ENCODE measurements at regions not wholly inside any gene's neighbourhood (a gene's known extent, or its start where the extent isn't known, plus 50 kb on each side); places are given as distances from the start of the nearest gene placed in this dataset.

DNA sequence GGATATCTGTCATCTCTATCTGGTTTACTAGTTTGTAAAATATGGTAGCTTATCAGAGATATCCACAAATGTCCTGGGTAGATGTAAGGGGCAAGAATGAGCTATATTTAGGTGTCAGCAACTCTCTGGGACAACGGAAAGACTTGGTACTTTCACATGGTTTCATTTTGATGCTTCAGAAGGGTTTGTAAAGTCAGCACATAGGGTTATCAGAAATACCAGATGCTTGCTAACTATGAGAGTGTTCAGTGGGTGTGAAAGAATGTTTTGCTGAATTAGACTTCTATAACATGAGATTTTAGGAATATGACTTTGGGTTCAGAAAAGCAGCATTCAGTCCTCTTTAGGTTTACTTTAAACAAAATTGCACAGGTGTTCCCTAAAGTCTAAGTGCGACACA lies 466.5 kb upstream of the PDZRN3 start:
- Histone ChIP-seq H3K27me3 (ENCODE audit: insufficient read depth, low read depth, low read length) (no peaks in the 10 kb centered on the region), H3K9ac (ENCODE audit: low read length) (no peak overlapping the region), H2AFZ (ENCODE audit: low read depth, low read length) (no peak overlapping the region), H3K79me2 (replicated peaks; ENCODE audit: insufficient read depth, low read length) (no peaks in the 10 kb centered on the region), H3K4me2 (ENCODE audit: low read length) (no peak overlapping the region), H3K9me3 (ENCODE audit: low read length) (no peaks in the 10 kb centered on the region), H3K9me2 (ENCODE audit: insufficient read depth, low read length) (no peaks in the 10 kb centered on the region), H4K20me1 (ENCODE audit: insufficient read depth) (no peaks in the 10 kb centered on the region), H3K27ac (ENCODE audit: low read length) (no peak overlapping the region), H3K4me3 (ENCODE audit: low read length) (no peak overlapping the region), H3K36me3 (ENCODE audit: insufficient read depth, low read length) (no peaks in the 10 kb centered on the region), H3F3A (ENCODE audit: insufficient read depth, low read length, poor library complexity, severe bottlenecking) (no peaks in the 10 kb centered on the region)
- TF ChIP-seq EZH2 (IDR thresholded peaks at IDR 0.05; ENCODE audit: borderline replicate concordance, insufficient read depth, low read length, poor library complexity, severe bottlenecking) (no peak), SMC3 (conservative IDR thresholded peaks at IDR 0.05; ENCODE audit: poor library complexity) (no peak), POLR2AphosphoS5 (IDR thresholded peaks at IDR 0.05) (no peak), RAD21 (conservative IDR thresholded peaks at IDR 0.05) (no peak), MXI1 (conservative IDR thresholded peaks at IDR 0.05; ENCODE audit: poor library complexity, severe bottlenecking) (no peak), REST (IDR thresholded peaks at IDR 0.05; ENCODE audit: borderline replicate concordance) (no peak), CTCF (IDR thresholded peaks at IDR 0.05; ENCODE audit: poor library complexity, severe bottlenecking) (no peak), EP300 (conservative IDR thresholded peaks at IDR 0.05; ENCODE audit: poor library complexity, severe bottlenecking) (no peak), TAF1 (IDR thresholded peaks at IDR 0.05; ENCODE audit: low read depth) (no peak)

- no peaks in the 10 kb centered on the region for H3K36me3 ChIP-seq (ENCODE audit: insufficient read depth, low read length)
- no peak for TF ChIP-seq RAD21 (conservative IDR thresholded peaks at IDR 0.05)
- no peak for TF ChIP-seq CTCF (IDR thresholded peaks at IDR 0.05; ENCODE audit: poor library complexity, severe bottlenecking)
- TF ChIP-seq EP300 (conservative IDR thresholded peaks at IDR 0.05; ENCODE audit: poor library complexity, severe bottlenecking): no peak
- TF ChIP-seq MXI1 (conservative IDR thresholded peaks at IDR 0.05; ENCODE audit: poor library complexity, severe bottlenecking): no peak
- TF ChIP-seq EZH2 (IDR thresholded peaks at IDR 0.05; ENCODE audit: borderline replicate concordance, insufficient read depth, low read length, poor library complexity, severe bottlenecking): no peak
- no peak for TF ChIP-seq SMC3 (conservative IDR thresholded peaks at IDR 0.05; ENCODE audit: poor library complexity)
- TF ChIP-seq TAF1 (IDR thresholded peaks at IDR 0.05; ENCODE audit: low read depth): no peak
- TF ChIP-seq POLR2AphosphoS5 (IDR thresholded peaks at IDR 0.05): no peak
- no peak for TF ChIP-seq REST (IDR thresholded peaks at IDR 0.05; ENCODE audit: borderline replicate concordance)
- H3K4me2 ChIP-seq (ENCODE audit: low read length): no peak overlapping the region
- H3K4me3 ChIP-seq (ENCODE audit: low read length): no peak overlapping the region
- no peaks in the 10 kb centered on the region for H3K9me3 ChIP-seq (ENCODE audit: low read length)
- no peaks in the 10 kb centered on the region for H3K79me2 ChIP-seq (replicated peaks; ENCODE audit: insufficient read depth, low read length)
- no peaks in the 10 kb centered on the region for H3F3A ChIP-seq (ENCODE audit: insufficient read depth, low read length, poor library complexity, severe bottlenecking)
- no peaks in the 10 kb centered on the region for H3K9me2 ChIP-seq (ENCODE audit: insufficient read depth, low read length)
- no peak overlapping the region for H2AFZ ChIP-seq (ENCODE audit: low read depth, low read length)
- no peaks in the 10 kb centered on the region for H3K27me3 ChIP-seq (ENCODE audit: insufficient read depth, low read depth, low read length)
- H4K20me1 ChIP-seq (ENCODE audit: insufficient read depth): no peaks in the 10 kb centered on the region
- no peak overlapping the region for H3K27ac ChIP-seq (ENCODE audit: low read length)
- H3K9ac ChIP-seq (ENCODE audit: low read length): no peak overlapping the region
Measured at GRCh38 chr3:74089814-74090213, 465.1 kb upstream of the PDZRN3 start.
